Endothelial cell (in vitro differentiated cells): ENCODE measurements at regions not wholly inside any gene's neighbourhood (a gene's known extent, or its start where the extent isn't known, plus 50 kb on each side); places are given as distances from the start of the nearest gene placed in this dataset.

ENCODE experiments used
- DNase-seq: peaks from one replicate; pipeline ENCODE4 v3.0.0; 2021; ENCODE audit warnings: low spot score
- H3K27ac Mint-ChIP-seq: one replicate; pipeline ENCODE4 v1.8.0; 2021; ENCODE audit warnings: mixed read lengths, inconsistent platforms; ENCODE audit not compliant: unreplicated experiment
- H3K27me3 Mint-ChIP-seq: one replicate; pipeline ENCODE4 v1.8.0; 2021; ENCODE audit warnings: mild to moderate bottlenecking, moderate library complexity, mixed read lengths, inconsistent platforms; ENCODE audit not compliant: unreplicated experiment
- H3K36me3 Mint-ChIP-seq: one replicate; pipeline ENCODE4 v1.8.0; 2021; ENCODE audit warnings: mild to moderate bottlenecking, low read depth, mixed read lengths, inconsistent platforms; ENCODE audit not compliant: unreplicated experiment
- H3K4me1 Mint-ChIP-seq: one replicate; pipeline ENCODE4 v1.8.0; 2021; ENCODE audit warnings: mild to moderate bottlenecking, mixed read lengths, inconsistent platforms; ENCODE audit not compliant: unreplicated experiment
- H3K4me3 Mint-ChIP-seq: one replicate; pipeline ENCODE4 v1.8.0; 2021; ENCODE audit warnings: mild to moderate bottlenecking, mixed read lengths, inconsistent platforms; ENCODE audit not compliant: unreplicated experiment
- H3K9me3 Mint-ChIP-seq: one replicate; pipeline ENCODE4 v1.8.0; 2021; ENCODE audit warnings: mixed read lengths, inconsistent platforms; ENCODE audit not compliant: unreplicated experiment
- TF ChIP-seq, protein P1 (sequence below): fragments of 200-600 bp; sonication (generic); IDR thresholded peaks from one replicate; pipeline ENCODE4 v1.5.0; 2021; ENCODE audit warnings: antibody characterized with exemption; ENCODE audit not compliant: unreplicated experiment

DNA sequence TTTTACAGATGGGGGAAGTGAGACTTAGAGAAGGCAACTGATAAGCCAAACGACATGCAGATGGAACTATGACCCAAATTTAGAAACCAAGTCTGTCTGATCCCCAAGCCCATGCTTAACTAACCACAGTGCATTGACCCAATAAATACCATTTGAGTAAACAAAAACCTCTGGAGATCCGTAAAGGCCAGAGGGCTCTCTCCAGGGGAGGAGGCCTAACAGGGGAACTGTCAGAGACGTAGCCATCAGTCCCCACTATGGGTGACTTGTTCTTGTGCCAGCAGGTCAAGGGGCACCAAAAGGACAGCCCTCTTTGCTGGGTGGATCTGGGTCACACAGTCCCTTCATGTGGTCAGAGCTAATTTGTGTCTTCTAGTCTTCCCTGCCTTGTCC, 420.2 kb downstream of the BCOR start:
- no peaks in the 10 kb centered on the region for H3K36me3 Mint-ChIP-seq
- H3K4me3 Mint-ChIP-seq = no peak overlapping the region
- DNase-seq = no peak
- no peaks in the 10 kb centered on the region for H3K9me3 Mint-ChIP-seq
- no peak overlapping the region for H3K27ac Mint-ChIP-seq
- TF ChIP-seq, protein P1, sequence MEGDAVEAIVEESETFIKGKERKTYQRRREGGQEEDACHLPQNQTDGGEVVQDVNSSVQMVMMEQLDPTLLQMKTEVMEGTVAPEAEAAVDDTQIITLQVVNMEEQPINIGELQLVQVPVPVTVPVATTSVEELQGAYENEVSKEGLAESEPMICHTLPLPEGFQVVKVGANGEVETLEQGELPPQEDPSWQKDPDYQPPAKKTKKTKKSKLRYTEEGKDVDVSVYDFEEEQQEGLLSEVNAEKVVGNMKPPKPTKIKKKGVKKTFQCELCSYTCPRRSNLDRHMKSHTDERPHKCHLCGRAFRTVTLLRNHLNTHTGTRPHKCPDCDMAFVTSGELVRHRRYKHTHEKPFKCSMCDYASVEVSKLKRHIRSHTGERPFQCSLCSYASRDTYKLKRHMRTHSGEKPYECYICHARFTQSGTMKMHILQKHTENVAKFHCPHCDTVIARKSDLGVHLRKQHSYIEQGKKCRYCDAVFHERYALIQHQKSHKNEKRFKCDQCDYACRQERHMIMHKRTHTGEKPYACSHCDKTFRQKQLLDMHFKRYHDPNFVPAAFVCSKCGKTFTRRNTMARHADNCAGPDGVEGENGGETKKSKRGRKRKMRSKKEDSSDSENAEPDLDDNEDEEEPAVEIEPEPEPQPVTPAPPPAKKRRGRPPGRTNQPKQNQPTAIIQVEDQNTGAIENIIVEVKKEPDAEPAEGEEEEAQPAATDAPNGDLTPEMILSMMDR = no peak
- no peaks in the 10 kb centered on the region for H3K27me3 Mint-ChIP-seq
- no peaks in the 10 kb centered on the region for H3K4me1 Mint-ChIP-seq

DNA sequence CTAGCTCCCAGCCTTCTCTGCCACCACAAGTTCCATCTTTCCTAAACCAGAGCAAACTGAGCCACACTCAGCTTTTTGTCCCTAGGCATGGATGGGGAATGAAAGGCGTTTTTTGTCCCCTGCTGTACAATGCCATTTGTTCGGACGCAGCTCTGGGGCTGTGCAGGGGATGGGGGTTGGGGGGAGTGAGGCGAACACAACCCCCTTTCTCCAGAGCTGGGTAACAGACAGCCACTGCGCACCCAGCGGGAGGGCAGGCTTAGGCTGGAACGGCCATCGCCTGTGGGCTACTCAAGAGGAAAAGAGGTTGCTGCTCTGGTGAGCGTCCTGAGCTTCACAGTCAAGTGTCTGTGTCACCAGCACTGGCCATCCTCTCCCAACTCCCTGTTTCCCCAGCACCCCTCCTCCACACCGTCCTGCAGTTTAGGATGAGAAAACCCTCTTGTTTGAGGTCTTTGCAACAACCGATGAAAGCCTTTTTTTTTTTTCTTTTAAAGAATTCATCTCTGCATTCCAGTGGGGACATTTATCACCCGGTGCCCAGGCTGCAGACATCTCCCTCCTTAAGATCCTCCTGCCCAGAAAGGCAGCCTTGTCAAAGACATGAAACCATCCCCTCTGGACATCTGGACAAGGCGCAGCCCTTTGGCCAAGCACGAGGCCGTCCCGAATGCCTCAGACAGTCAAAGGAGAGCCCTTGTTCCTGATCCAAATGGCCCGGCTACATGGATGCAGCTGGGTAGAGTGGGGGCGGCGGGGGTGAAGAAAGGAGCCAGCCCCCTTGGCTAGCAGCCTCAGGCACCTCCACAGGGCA, 419.6 kb downstream of the BCOR start:
- Mint-ChIP-seq H3K4me1 (no peaks in the 10 kb centered on the region), H3K27ac (no peak overlapping the region), H3K9me3 (no peaks in the 10 kb centered on the region), H3K36me3 (no peaks in the 10 kb centered on the region), H3K27me3 (no peaks in the 10 kb centered on the region), H3K4me3 (no peak overlapping the region)
- DNase-seq = no peak
- TF ChIP-seq, protein P1 = no peak

DNA sequence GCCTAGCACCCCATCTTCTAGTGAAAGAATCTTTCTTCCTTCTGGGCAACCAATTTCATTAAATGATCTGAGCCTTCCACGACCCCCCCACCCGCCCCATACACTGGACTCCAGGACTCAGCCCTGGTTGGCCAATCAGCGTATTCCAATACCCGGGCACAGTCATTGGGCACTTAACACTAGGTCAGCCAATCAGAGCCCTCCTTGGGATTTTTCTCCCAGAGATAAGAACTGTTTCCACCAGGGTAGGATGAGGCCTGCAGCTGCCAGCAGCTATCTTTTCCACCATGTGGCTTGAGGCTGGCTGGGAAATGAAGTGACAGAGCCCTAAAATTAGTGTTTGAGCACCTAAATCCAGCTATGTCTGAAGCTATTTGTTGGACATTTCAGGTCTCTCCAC, 418.8 kb downstream of the BCOR start:
- TF ChIP-seq, protein P1 = no peak
- Mint-ChIP-seq H3K4me1 (no peaks in the 10 kb centered on the region), H3K9me3 (no peaks in the 10 kb centered on the region), H3K36me3 (no peaks in the 10 kb centered on the region), H3K27me3 (no peaks in the 10 kb centered on the region), H3K4me3 (no peak overlapping the region), H3K27ac (no peak overlapping the region)
- DNase-seq = no peak

DNA sequence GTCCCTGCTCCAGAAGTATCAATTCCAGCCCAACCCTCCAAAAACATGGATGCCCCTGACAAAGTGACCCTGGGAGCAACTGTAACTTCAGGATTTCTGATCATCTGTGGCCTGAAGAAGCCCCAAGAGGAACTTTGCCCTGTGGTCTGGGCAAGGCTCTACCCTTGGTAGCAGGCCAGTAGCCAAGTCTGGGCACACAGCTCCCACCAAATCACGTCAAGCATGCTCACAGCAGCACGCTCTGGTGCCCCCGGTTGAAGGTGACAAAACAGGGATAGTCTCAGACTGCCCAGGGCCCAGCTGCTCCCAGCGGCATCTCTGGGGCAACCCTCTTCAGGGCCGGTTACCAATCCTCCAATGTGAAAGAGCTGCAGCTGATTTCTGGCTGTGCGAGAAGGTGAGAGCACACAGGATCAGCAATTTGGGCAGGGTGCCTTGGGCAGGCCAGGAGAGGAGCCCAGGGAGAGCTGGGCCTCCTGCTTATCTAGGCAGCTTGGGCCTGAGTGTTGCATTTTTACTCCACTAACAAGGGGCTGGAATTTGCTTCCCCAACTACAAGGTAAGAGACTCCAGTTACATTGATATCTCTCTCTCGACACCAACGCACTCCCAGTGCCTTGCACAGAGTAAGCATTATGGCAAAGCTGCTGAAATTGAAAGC, 418.1 kb downstream of the BCOR start:
- Mint-ChIP-seq H3K27ac (no peak overlapping the region), H3K9me3 (no peaks in the 10 kb centered on the region), H3K4me3 (no peak overlapping the region), H3K4me1 (no peaks in the 10 kb centered on the region), H3K36me3 (no peaks in the 10 kb centered on the region), H3K27me3 (no peaks in the 10 kb centered on the region)
- TF ChIP-seq, protein P1 = no peak
- DNase-seq = no peak

DNA sequence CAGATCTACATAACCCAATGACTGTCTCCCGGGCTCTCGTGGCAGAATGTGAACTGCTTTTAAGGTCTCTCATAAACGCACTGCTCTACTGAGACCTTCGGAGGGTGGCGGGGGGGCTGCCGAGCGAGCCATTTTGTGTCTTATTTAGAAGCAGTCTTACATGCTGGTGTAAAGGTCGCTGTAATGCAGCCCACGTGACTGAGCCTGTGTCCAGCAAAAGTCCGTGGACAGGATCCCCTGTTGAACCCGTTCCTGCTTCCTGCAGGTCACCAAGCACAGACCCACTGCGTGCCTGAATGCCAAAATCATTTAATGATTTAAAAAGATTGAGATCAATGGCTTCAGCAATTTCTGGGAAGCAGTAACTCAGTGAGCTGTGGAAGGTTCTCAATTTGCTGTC, 415.9 kb downstream of the BCOR start:
- Mint-ChIP-seq H3K36me3 (no peaks in the 10 kb centered on the region), H3K4me3 (no peak overlapping the region), H3K27me3 (no peaks in the 10 kb centered on the region), H3K27ac (no peak overlapping the region), H3K4me1 (peaks cover 4% of the 10 kb centered on the region), H3K9me3 (no peaks in the 10 kb centered on the region)
- no peak for DNase-seq
- TF ChIP-seq, protein P1 = no peak
